ENCODE measurements at regions not wholly inside any gene's neighbourhood (a gene's known extent, or its start where the extent isn't known, plus 50 kb on each side); places are given as distances from the start of the nearest gene placed in this dataset.

DNA sequence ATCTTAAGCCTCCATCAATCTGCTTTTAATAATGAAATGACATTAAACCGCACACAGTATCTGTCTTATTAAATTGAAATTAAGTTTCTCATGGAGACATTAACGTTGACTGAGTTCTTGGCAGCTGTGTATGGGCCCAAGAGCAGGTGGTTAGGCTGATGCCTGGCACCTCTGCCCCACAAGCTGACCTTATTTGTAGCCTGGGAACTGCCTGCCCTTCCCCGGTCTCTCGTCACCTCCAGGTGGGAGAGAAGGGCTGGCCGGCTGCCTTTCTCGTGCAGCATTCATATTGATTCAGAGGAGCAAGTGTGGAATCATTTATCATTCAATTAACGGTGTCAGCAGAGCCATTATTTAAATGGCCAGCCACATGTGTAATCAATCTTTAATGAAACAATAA, 53.0 kb upstream of the FCN1 start:
- Mint-ChIP-seq H3K27me3 (ENCODE audit: low read depth) (peaks cover 42% of the 10 kb centered on the region), H3K4me3 (no peak overlapping the region), H3K27ac (no peak overlapping the region), H3K4me1 (peaks cover 19% of the 10 kb centered on the region), H3K36me3 (ENCODE audit: low read depth) (no peaks in the 10 kb centered on the region), H3K9me3 (no peaks in the 10 kb centered on the region)
- TF ChIP-seq, protein P1, sequence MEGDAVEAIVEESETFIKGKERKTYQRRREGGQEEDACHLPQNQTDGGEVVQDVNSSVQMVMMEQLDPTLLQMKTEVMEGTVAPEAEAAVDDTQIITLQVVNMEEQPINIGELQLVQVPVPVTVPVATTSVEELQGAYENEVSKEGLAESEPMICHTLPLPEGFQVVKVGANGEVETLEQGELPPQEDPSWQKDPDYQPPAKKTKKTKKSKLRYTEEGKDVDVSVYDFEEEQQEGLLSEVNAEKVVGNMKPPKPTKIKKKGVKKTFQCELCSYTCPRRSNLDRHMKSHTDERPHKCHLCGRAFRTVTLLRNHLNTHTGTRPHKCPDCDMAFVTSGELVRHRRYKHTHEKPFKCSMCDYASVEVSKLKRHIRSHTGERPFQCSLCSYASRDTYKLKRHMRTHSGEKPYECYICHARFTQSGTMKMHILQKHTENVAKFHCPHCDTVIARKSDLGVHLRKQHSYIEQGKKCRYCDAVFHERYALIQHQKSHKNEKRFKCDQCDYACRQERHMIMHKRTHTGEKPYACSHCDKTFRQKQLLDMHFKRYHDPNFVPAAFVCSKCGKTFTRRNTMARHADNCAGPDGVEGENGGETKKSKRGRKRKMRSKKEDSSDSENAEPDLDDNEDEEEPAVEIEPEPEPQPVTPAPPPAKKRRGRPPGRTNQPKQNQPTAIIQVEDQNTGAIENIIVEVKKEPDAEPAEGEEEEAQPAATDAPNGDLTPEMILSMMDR (IDR thresholded peaks at IDR 0.05; ENCODE audit: unreplicated experiment in 3 of 3), result no peak

DNA sequence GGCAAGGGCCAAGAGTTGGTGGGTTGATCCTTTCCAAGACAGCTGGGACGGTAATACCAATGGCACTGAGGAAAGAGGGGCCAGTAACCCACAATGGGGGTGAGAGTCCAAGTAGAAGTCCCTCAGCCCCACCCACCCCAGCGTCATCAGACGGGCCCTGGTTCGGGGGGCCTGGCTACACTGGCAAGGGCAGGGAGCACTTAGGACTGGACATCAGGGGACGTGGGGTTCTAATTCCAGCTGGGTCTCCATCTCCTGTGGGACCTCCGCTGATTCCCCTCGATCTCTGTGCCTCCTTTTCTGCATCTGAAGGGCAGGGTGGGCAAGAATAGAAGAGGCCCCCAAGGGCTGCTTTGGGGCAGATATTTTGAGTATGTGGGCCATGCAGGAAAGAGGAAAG, 53.5 kb upstream of the FCN1 start:
- TF ChIP-seq, protein P1 (IDR thresholded peaks at IDR 0.05; ENCODE audit: unreplicated experiment in 3 of 3), result no peak
- no peaks in the 10 kb centered on the region for H3K36me3 Mint-ChIP-seq (ENCODE audit: low read depth)
- H3K27ac Mint-ChIP-seq, result no peak overlapping the region
- peaks cover 19% of the 10 kb centered on the region for H3K4me1 Mint-ChIP-seq
- H3K9me3 Mint-ChIP-seq, result no peaks in the 10 kb centered on the region
- H3K4me3 Mint-ChIP-seq, result no peak overlapping the region
- peaks cover 42% of the 10 kb centered on the region for H3K27me3 Mint-ChIP-seq (ENCODE audit: low read depth)

DNA sequence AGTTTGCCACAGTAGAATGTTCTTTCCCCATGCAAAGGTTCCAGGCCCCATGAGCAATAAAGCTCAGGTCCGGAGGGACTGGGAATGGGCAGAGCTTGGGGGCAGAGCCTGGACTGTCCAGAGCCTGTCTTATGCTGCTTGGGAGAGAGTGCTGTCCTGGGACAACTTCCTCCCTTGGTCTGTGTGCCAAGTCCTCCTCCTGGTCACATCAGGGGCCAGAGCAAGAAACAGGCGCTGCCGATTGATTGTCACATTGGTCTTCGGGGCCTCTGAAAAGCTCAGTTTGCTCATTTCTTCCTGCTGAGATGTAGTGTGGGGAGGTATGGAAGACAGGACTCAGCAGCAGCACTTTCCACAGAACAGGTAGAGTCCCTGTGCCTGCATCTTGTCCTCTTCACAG, 54.0 kb upstream of the FCN1 start:
- no peak overlapping the region for H3K27ac Mint-ChIP-seq
- H3K9me3 Mint-ChIP-seq, result no peaks in the 10 kb centered on the region
- H3K36me3 Mint-ChIP-seq (ENCODE audit: low read depth), result no peaks in the 10 kb centered on the region
- TF ChIP-seq, protein P1 (IDR thresholded peaks at IDR 0.05; ENCODE audit: unreplicated experiment in 3 of 3), result no peak
- no peak overlapping the region for H3K4me3 Mint-ChIP-seq
- H3K4me1 Mint-ChIP-seq, result peaks cover 19% of the 10 kb centered on the region
- H3K27me3 Mint-ChIP-seq (ENCODE audit: low read depth), result peaks cover 42% of the 10 kb centered on the region

DNA sequence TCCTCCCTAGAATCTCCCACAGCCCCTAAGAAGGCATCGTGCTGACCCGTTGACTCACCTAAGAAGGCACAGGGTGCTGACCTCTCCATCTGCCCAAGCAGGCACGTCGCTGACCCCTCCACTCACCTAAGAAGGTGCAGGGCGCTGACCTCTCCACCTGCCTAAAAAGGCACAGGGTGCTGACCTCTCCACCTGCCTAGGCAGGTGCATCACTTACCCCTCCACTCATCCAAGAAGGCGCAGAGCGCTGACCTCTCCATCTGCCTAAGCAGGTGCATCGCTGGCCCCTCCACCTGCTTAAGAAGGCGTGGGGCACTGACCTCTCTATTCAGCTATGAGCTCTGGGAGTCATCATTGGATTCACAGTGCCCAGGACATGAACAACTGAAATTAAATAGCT, 54.4 kb upstream of the FCN1 start:
- peaks cover 42% of the 10 kb centered on the region for H3K27me3 Mint-ChIP-seq (ENCODE audit: low read depth)
- H3K4me1 Mint-ChIP-seq, result peaks cover 18% of the 10 kb centered on the region
- no peaks in the 10 kb centered on the region for H3K36me3 Mint-ChIP-seq (ENCODE audit: low read depth)
- H3K4me3 Mint-ChIP-seq, result peak overlapping the region in 1 of 3 experiments; percentile 26
- H3K9me3 Mint-ChIP-seq, result no peaks in the 10 kb centered on the region
- H3K27ac Mint-ChIP-seq, result no peak overlapping the region
- TF ChIP-seq, protein P1 (IDR thresholded peaks at IDR 0.05; ENCODE audit: unreplicated experiment in 3 of 3), result no peak

DNA sequence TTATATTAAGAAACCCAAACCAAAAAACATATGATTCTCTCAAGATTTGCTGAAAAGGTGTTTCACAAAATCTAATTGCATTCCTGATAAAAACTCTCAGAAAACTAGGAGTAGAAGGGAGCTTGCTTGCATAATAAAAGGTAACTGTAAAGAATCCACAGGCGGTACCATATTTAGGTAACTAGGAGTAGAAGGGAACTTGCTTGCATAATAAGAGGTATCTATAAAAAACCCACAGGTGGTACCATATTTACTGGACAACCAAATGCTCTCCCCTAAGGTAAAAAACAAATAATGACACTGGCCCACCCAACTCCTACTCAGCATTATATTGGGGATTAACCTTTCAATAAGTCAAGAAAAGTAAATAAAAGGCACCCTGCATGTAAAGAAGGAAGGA, 57.5 kb upstream of the FCN1 start:
- H3K36me3 Mint-ChIP-seq (ENCODE audit: low read depth), result no peaks in the 10 kb centered on the region
- no peaks in the 10 kb centered on the region for H3K9me3 Mint-ChIP-seq
- peaks cover 41% of the 10 kb centered on the region for H3K27me3 Mint-ChIP-seq (ENCODE audit: low read depth)
- TF ChIP-seq, protein P1 (IDR thresholded peaks at IDR 0.05; ENCODE audit: unreplicated experiment in 3 of 3), result no peak
- H3K4me1 Mint-ChIP-seq, result peaks cover under 1% of the 10 kb centered on the region
- no peak overlapping the region for H3K4me3 Mint-ChIP-seq
- no peak overlapping the region for H3K27ac Mint-ChIP-seq

DNA sequence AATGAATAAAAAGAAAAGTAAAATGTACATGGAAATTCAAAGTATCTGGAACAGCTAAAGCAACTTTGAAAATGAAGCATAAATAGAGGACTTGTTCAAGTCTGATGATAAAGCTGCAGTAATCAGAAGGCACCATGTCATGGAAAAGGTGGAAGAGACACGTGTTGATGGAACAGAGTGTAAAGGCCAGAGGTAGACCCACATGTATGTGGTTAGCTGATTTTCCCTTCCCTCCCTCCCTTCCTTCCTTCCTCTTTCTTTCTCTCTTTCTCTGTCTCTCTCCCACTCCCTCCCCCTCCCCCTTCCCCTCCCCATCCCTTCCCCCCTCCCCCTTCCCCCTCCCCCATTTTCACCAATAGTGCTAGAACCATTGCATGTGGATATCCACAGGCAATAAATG, 58.7 kb upstream of the FCN1 start:
- Mint-ChIP-seq H3K36me3 (ENCODE audit: low read depth) (no peaks in the 10 kb centered on the region), H3K27me3 (ENCODE audit: low read depth) (peaks cover 43% of the 10 kb centered on the region), H3K27ac (no peak overlapping the region), H3K4me3 (no peak overlapping the region), H3K9me3 (no peaks in the 10 kb centered on the region), H3K4me1 (no peaks in the 10 kb centered on the region)
- TF ChIP-seq, protein P1 (IDR thresholded peaks at IDR 0.05; ENCODE audit: unreplicated experiment in 3 of 3), result no peak

All from nephron (organoid).